ENCODE measurements at regions not wholly inside any gene's neighbourhood (a gene's known extent, or its start where the extent isn't known, plus 50 kb on each side); places are given as distances from the start of the nearest gene placed in this dataset.

GRCh38 chr11:64445651-64446050, 86.7 kb downstream of the RPS6KA4 start:
- no TSS peak for BruUV-seq (replicated peaks)
- ChIA-PET CTCF (no interaction called here), POLR2A (ENCODE audit: unreplicated experiment) (no interaction called here)
- Histone ChIP-seq H3K4me2 (no peak overlapping the region), H3K79me2 (ENCODE audit: low read depth) (no peaks in the 10 kb centered on the region), H3K9me3 (ENCODE audit: insufficient read depth, low read depth) (no peaks in the 10 kb centered on the region), H3K27ac (no peak overlapping the region), H3K27me3 (ENCODE audit: insufficient read depth, low read depth) (0 out of 2 replicates have a peak, but pooled peaks cover 5% of the 10 kb centered on the region), H3K4me3 (no peak overlapping the region), H2AFZ (no peak overlapping the region), H3K4me1 (replicated peaks; ENCODE audit: insufficient read depth) (peaks cover 16% of the 10 kb centered on the region), H3K36me3 (ENCODE audit: low read depth) (no peaks in the 10 kb centered on the region), H4K20me1 (ENCODE audit: insufficient read depth) (no peaks in the 10 kb centered on the region), H3K9me2 (ENCODE audit: insufficient read depth) (no peaks in the 10 kb centered on the region), H3F3A (ENCODE audit: insufficient read depth, low read depth) (peaks cover 13% of the 10 kb centered on the region; the same call in 1 of the 2 replicates)
- intact Hi-C loops (cut with micrococcal nuclease; ENCODE audit: unreplicated experiment): no loop called here
- DNase-seq: no peak
- TF ChIP-seq EZH2 (IDR thresholded peaks at IDR 0.05; ENCODE audit: low read depth) (no peak), CTCF (conservative IDR thresholded peaks at IDR 0.05) (no peak)

DNA sequence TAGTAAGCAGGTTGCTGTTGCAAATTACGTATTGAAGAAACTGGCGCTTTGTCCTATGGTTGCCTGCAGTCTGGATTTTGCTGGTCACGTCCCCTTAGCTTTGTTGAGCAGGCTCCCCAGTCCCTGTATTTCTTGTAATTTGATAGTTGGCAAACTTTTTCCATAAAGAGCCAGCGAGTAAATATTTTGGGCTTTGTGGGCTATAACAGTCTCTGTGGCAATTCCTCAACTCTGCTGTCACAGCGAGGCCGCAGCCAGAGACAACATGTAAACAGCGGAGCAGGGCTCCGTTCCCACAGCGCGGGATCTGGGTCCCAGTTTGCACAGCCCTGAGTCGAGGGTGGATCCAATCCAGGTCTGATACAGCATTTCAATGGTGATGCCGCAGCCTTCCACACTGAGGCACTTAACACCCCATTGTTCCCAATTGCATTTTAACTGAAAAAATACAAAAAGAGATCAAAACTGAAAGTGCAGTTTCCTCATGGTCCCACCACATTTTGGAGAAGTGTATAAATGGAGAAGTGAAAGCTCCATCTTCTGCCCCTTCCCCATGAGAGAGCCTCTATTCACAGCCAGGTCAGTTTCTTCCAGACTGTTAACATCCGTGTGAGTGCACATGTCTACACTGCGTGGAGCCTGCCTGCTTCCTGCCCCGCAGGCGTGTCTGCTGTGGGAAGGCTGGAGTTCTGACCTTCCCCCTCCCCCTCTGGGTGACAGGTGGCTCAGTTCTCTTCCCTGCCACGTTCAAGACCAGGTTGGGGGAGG, 89.1 kb downstream of the RPS6KA4 start:
- BruUV-seq (replicated peaks): no TSS peak
- TF ChIP-seq EZH2 (IDR thresholded peaks at IDR 0.05; ENCODE audit: low read depth) (no peak), CTCF (conservative IDR thresholded peaks at IDR 0.05) (no peak)

DNA sequence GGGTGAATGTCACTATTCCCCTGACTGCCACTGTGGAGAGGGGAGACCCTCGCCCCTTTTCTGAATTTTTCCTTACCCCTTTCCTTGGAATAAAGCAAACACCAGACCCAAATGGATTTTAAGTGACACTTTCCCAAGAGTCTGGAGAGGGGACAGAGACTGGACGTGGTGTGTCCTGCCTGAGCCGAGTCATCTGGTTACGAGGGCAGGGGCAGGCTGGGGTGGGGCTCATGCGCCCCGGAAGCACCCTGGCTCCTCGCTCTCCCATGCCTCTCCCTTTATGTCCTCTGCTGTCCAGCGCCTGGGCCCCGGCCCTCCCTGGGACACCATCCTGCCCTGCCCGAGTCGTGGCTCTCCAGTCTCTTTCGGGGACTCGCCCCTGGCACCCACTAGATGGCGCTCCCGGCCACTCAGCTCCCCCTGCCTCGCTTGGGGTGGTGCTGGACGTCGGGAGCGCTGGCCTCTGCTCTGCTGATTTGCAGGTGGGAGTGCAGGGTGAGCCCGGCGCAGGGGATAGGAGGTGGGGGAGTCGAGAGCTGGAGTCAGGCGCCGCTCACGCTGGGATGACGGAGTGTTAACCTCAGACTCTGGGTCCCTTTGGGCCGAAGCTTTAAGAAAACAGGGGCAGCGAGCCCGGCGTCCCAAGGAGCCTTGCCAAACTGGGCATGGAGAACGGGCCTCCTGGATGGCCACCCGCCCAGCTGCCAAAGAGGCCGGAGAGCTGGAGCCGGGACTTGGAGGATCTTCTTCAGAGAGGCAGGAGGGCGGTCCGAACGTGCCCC, 89.8 kb downstream of the RPS6KA4 start:
- Histone ChIP-seq H3K27ac (no peak overlapping the region), H3F3A (ENCODE audit: insufficient read depth, low read depth) (peaks cover 5% of the 10 kb centered on the region; the same call in 1 of the 2 replicates), H3K79me2 (ENCODE audit: low read depth) (no peaks in the 10 kb centered on the region), H3K36me3 (ENCODE audit: low read depth) (no peaks in the 10 kb centered on the region), H3K4me2 (peak overlapping the region; percentile 76), H4K20me1 (ENCODE audit: insufficient read depth) (no peaks in the 10 kb centered on the region), H3K4me1 (replicated peaks; ENCODE audit: insufficient read depth) (peaks cover 16% of the 10 kb centered on the region), H3K27me3 (ENCODE audit: insufficient read depth, low read depth) (peaks cover 29% of the 10 kb centered on the region), H3K4me3 (peak overlapping the region; percentile 40; the same call in 1 of the 2 replicates), H3K9me2 (ENCODE audit: insufficient read depth) (no peaks in the 10 kb centered on the region), H2AFZ (peak overlapping the region; percentile 25), H3K9me3 (ENCODE audit: insufficient read depth, low read depth) (no peaks in the 10 kb centered on the region)
- ChIA-PET CTCF (interaction anchor here (0.6 to 2.0 kb wide), 16 partner anchors 10 to 381 kb away, joined by 3 to 11 read pairs (median 6); partner anchors contain the start of genes PRDX5 and TRMT112), POLR2A (ENCODE audit: unreplicated experiment) (no interaction called here)
- DNase-seq: peak; percentile 60 to 89
- no TSS peak for BruUV-seq (replicated peaks)
- intact Hi-C loops (cut with micrococcal nuclease; ENCODE audit: unreplicated experiment): loop anchor here (1.0 to 2.0 kb wide), 5 partner anchors 90 to 240 kb away; partner anchors contain the start of genes PRDX5 and RPS6KA4
- TF ChIP-seq CTCF (conservative IDR thresholded peaks at IDR 0.05) (peak; percentile 92), EZH2 (IDR thresholded peaks at IDR 0.05; ENCODE audit: low read depth) (no peak)

More for the DNA sequence above, 89.1 kb downstream of the RPS6KA4 start:
- Histone ChIP-seq H3K27me3 (ENCODE audit: insufficient read depth, low read depth) (peaks cover 21% of the 10 kb centered on the region), H4K20me1 (ENCODE audit: insufficient read depth) (no peaks in the 10 kb centered on the region), H3K9me2 (ENCODE audit: insufficient read depth) (no peaks in the 10 kb centered on the region), H3K4me3 (no peak overlapping the region; the same call in 1 of the 2 replicates), H3K27ac (no peak overlapping the region), H3K36me3 (ENCODE audit: low read depth) (no peaks in the 10 kb centered on the region), H3F3A (ENCODE audit: insufficient read depth, low read depth) (peaks cover 12% of the 10 kb centered on the region; the same call in 1 of the 2 replicates), H3K4me1 (replicated peaks; ENCODE audit: insufficient read depth) (peaks cover 16% of the 10 kb centered on the region), H3K79me2 (ENCODE audit: low read depth) (no peaks in the 10 kb centered on the region), H3K4me2 (peak overlapping the region; percentile 76), H2AFZ (no peak overlapping the region; the same call in 1 of the 2 replicates), H3K9me3 (ENCODE audit: insufficient read depth, low read depth) (no peaks in the 10 kb centered on the region)
- POLR2A ChIA-PET (ENCODE audit: unreplicated experiment): no interaction called here
- CTCF ChIA-PET: interaction anchor here (0.7 to 2.0 kb wide), 8 partner anchors 9 to 241 kb away, joined by 3 to 10 read pairs (median 7); partner anchors contain the start of genes PRDX5 and TRMT112
- no peak for DNase-seq
- intact Hi-C loops (cut with micrococcal nuclease; ENCODE audit: unreplicated experiment): loop anchor here (2.0 kb wide), 3 partner anchors 89 to 205 kb away; partner anchors contain the start of gene RPS6KA4

Data from PC-9 (cell line).